ENCODE measurements at regions not wholly inside any gene's neighbourhood (a gene's known extent, or its start where the extent isn't known, plus 50 kb on each side); places are given as distances from the start of the nearest gene placed in this dataset.

DNA sequence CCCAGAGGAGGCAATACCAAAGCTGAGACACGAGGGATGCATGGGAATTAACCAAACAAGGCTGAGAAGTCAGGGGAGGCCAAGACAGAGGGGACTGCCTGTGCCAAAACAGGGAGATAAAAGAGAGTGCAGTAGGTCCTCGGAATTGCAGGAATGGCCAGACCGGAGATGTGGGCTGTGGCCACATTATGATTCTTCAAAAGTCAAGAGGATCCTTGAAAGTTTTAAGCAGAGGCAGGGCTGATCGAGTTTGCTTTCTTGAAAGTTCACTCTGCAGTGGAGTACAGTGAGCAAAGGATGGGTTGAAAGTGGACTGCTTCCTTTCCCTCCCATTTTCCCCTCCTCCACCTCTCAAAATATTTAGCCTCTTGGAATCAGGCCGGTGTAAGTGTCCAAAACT lies 73.9 kb upstream of the ADAMTS9 start:
- TF ChIP-seq POLR2A (IDR thresholded peaks at IDR 0.05) (no peak), CTCF (IDR thresholded peaks at IDR 0.05) (no peak)
